Stimulated activated CD4-positive, alpha-beta T cell treated with anti-CD3 and anti-CD28 coated beads, TNF-alpha, amount 100 ng/mL, for 1 hour (primary cell): ENCODE measurements at regions not wholly inside any gene's neighbourhood (a gene's known extent, or its start where the extent isn't known, plus 50 kb on each side); places are given as distances from the start of the nearest gene placed in this dataset.

Experiments used
- DNase-seq, 3 donors: peaks; one replicate each; pipeline ENCODE4 v3.0.0-alpha.2; 2020; ENCODE audit warnings: low read depth in 3 of 3, low spot score in 1 of 3

DNA sequence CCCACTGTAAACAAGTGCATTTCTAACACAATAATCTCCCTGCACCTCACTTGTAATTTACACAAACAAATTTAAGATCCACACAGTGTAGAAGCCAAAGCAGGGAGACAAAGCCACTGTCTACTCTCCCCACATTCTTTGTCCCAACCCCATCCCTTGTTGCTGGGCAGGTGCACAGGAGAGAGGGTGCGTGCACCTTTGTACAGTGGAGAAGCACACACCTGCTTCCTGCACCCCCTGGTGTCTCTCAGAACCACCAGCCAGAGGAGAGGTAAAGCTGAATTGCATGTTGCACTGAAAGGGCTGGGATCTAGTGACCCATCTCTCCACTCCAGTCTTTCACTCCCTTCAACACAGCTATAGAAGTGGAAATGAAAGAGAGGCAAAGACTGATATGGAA lies 51.4 kb upstream of the IFNG-AS1 start:
- DNase-seq = no peak
